Cardiac fibroblast (primary cell): ENCODE measurements at regions not wholly inside any gene's neighbourhood (a gene's known extent, or its start where the extent isn't known, plus 50 kb on each side); places are given as distances from the start of the nearest gene placed in this dataset.

Experiments
- DNase-seq, 2 donors: peaks; one replicate each; pipeline versions ENCODE4 v3.0.0 to v3.0.0-alpha.2; 2010; ENCODE audit warnings: low read depth in 2 of 2
- H3K4me3 ChIP-seq, 2 donors: replicated peaks in 1 of 2; 1 replicate in 1 of 2; 2 replicates in 1 of 2; pipeline ENCODE4 v1.5.1; 2011; ENCODE audit warnings: low read depth in 2 of 2, low read length in 2 of 2, mild to moderate bottlenecking in 2 of 2, moderate library complexity in 1 of 2
- TF ChIP-seq, protein P1 (sequence below): IDR thresholded peaks from one replicate; pipeline ENCODE4 v1.5.1; 2011; ENCODE audit warnings: low read depth, mild to moderate bottlenecking, low read length, inconsistent platforms

DNA sequence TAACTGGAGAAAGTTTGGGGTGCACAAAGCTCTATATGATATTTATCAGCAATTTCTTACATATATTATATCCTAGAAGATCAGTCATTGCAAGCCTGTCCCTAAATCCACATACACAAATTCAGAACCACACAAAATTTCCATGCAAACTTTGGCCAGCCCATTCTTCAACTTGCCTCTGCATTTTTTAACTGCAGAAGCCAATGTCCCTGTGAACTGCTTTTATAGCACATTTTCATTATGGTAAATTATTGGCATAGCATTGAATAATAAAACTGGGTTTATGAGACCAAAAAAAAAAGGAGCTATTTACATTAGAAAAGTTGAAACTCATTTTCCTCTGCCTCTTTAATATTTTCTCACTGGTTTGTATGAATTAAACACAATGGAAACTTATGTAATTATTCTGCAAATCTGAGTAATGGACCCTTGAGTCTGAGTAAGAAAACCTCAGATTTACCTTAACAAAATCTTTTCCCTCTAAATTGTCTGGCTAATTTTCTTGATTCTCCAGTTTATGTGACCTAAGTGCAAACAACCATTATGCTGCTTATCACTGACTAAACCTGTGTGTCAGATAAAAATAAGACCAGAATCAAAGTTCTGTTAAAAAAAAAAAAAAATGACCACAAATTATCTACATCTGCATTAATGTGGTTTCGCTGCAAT lies 398.9 kb downstream of the EFNA5 start:
- no peak overlapping the region for H3K4me3 ChIP-seq
- TF ChIP-seq, protein P1, sequence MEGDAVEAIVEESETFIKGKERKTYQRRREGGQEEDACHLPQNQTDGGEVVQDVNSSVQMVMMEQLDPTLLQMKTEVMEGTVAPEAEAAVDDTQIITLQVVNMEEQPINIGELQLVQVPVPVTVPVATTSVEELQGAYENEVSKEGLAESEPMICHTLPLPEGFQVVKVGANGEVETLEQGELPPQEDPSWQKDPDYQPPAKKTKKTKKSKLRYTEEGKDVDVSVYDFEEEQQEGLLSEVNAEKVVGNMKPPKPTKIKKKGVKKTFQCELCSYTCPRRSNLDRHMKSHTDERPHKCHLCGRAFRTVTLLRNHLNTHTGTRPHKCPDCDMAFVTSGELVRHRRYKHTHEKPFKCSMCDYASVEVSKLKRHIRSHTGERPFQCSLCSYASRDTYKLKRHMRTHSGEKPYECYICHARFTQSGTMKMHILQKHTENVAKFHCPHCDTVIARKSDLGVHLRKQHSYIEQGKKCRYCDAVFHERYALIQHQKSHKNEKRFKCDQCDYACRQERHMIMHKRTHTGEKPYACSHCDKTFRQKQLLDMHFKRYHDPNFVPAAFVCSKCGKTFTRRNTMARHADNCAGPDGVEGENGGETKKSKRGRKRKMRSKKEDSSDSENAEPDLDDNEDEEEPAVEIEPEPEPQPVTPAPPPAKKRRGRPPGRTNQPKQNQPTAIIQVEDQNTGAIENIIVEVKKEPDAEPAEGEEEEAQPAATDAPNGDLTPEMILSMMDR = no peak
- no peak for DNase-seq

DNA sequence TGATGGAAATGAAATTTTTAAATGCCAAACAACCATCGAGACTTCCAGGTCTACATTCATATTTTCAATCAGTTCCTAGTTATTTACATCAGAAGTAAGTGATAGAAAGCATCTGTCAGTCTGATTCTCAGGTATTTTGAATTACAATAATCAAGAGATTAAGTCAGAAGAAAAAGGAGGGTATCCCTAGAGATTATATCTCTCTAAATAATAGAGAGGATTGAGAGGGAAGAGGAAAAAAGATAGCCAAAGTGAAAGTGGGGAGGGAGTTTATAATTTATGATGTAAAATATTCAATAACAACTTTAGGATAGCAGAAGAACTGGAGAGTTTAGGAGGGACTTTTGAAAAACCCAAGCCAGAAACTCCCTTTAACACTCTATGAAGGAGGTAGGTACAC lies 400.2 kb downstream of the EFNA5 start:
- H3K4me3 ChIP-seq = no peak overlapping the region
- TF ChIP-seq, protein P1 = no peak
- no peak for DNase-seq

DNA sequence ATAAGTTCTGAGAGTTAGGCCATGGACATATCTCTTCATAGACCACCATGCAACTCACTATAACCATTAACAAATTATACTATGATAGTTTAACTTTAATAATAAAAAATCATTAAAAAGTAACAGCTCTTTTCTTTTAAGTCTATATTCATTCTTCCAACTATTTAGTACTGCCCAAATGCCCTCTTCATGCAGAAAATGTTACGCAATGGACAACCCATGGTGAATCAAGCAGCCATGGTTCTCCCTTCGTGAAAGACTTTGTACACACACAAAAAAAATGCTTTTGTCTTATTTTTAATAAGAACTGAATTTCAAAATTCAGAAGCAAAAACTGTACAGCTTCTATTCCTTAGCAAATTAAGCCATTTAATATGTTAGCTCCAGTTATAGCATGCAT lies 401.1 kb downstream of the EFNA5 start:
- no peak overlapping the region for H3K4me3 ChIP-seq
- TF ChIP-seq, protein P1 = no peak
- DNase-seq = no peak

DNA sequence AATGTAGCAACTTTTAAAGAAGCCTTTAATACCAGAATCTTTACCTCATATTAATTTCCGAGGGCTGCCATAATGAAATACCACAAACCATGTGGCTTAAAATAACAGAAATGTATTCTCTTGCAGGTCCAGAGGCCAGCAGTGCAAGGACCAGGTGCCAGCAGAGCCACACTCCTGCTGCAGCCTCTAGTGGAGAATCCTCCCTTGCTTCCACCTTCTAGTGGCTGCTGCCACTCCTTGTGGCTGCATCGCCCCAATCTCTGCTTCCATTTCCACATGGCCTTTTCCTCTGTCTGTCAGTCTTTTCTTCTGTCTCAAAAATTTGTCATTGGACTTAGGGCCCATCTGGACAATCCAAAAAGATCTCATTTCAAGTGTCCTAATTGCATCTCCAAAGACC lies 401.5 kb downstream of the EFNA5 start:
- TF ChIP-seq, protein P1 = no peak
- no peak overlapping the region for H3K4me3 ChIP-seq
- no peak for DNase-seq

DNA sequence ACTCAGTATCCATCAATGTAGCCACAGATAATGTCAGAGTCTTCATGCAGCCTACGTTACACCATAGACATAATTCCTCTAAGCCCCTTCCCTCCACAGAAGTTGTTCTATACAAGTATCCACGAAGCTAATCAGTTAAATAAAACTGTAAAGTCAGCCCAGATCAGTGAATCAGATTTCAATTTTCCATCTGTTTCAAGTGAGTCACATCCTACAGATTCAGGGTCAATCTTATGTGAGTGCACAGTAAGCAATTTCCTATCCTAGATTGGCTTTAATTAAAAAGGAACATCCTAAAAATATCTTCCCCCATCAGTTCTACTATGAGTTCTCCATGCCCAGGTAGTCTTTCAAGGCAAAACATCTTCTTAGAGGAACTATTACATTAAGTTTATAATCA lies 402.5 kb downstream of the EFNA5 start:
- no peak overlapping the region for H3K4me3 ChIP-seq
- peak in 1 of 2 donors; percentile 16 for DNase-seq
- TF ChIP-seq, protein P1 = no peak

GRCh38 chr5:107266100-107266499 lies 404.6 kb downstream of the EFNA5 start:
- TF ChIP-seq, protein P1 = no peak
- DNase-seq = no peak
- H3K4me3 ChIP-seq = no peak overlapping the region

DNA sequence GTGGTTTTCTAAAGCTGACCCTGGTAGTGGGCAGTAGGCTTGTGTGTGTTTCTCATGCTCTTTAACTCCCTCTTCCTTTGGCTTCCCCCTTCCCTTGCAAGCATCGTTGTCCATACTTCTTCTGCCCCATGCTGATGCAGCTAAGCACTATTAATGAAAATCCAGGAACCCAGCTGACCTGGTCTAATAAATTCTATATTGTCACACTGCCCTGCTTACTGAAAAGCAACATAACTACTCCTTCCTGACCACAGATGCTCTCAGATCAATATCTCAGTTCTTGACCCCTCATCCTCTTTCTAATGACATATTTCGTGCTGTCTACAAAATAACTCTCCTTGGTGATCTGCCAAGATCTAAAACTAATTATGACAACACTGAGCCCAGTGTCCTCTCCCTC lies 405.5 kb downstream of the EFNA5 start:
- DNase-seq = no peak
- H3K4me3 ChIP-seq = no peak overlapping the region
- TF ChIP-seq, protein P1 = no peak
